Adrenal gland (tissue), 5 donors: ENCODE measurements at regions not wholly inside any gene's neighbourhood (a gene's known extent, or its start where the extent isn't known, plus 50 kb on each side); places are given as distances from the start of the nearest gene placed in this dataset.

Experiments used
- POLR2A ChIP-seq, 2 donors: fragments of 450-650 bp; IDR thresholded peaks; one replicate each; pipeline ENCODE4 v1.6.1; 2017; ENCODE audit warnings: antibody characterized with exemption in 2 of 2, mild to moderate bottlenecking in 2 of 2, moderate library complexity in 1 of 2
- TF ChIP-seq, protein P1 (sequence below), 6 experiments: fragments of 450-650 bp in 4 of 6; fragments of 200-600 bp in 2 of 6; sonication (generic) in 1 of 6; IDR thresholded peaks; 1 replicate in 5 of 6; 2 replicates in 1 of 6; pipeline versions ENCODE4 v1.5.1 to v1.8.0; 2016 to 2021; ENCODE audit warnings: antibody characterized with exemption in 6 of 6, mild to moderate bottlenecking in 2 of 6, moderate library complexity in 1 of 6
- donor health status: DM: no; HTN: no; CAD: no.

DNA sequence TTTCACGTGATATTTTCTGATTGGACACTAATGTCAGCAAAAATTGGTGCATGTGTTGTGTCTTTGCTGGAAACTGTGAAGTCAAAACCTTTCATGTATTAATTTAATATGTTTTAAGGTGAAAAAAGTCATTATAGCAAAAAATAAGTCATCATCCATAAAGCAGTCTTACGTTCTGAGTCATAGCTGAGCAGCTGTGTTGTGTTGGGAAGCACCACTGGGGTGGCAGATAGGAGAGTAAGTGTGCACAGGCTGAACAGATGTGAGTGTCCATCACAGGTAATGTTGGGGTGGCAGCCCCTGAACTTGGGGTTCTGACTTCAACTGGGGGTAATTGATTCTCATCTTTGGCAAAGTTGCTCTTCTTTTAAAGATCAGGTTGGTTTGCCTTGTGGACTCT lies 156.8 kb downstream of the NXNL2 start:
- TF ChIP-seq, protein P1, sequence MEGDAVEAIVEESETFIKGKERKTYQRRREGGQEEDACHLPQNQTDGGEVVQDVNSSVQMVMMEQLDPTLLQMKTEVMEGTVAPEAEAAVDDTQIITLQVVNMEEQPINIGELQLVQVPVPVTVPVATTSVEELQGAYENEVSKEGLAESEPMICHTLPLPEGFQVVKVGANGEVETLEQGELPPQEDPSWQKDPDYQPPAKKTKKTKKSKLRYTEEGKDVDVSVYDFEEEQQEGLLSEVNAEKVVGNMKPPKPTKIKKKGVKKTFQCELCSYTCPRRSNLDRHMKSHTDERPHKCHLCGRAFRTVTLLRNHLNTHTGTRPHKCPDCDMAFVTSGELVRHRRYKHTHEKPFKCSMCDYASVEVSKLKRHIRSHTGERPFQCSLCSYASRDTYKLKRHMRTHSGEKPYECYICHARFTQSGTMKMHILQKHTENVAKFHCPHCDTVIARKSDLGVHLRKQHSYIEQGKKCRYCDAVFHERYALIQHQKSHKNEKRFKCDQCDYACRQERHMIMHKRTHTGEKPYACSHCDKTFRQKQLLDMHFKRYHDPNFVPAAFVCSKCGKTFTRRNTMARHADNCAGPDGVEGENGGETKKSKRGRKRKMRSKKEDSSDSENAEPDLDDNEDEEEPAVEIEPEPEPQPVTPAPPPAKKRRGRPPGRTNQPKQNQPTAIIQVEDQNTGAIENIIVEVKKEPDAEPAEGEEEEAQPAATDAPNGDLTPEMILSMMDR (IDR thresholded peaks at IDR 0.05) = no peak
- TF ChIP-seq POLR2A (IDR thresholded peaks at IDR 0.05) = no peak
